Adrenal gland (tissue), 9 donors: ENCODE measurements at regions not wholly inside any gene's neighbourhood (a gene's known extent, or its start where the extent isn't known, plus 50 kb on each side); places are given as distances from the start of the nearest gene placed in this dataset.

ENCODE experiments used
- DNase-seq, 7 donors: peaks; one replicate each; pipeline ENCODE4 v3.0.0-alpha.2; 2019 to 2020
- H3K27ac ChIP-seq, 5 donors: fragments of 200-600 bp; sonication (generic) in 4 of 5; 1 replicate in 3 of 5; 2 replicates in 2 of 5; pipeline versions ENCODE4 v1.5.1 to v1.8.0; 2016 to 2020; ENCODE audit warnings: mild to moderate bottlenecking in 1 of 5
- H3K27me3 ChIP-seq: fragments of 200-600 bp; 2 replicates; pipeline ENCODE4 v1.8.0; 2021
- H3K36me3 ChIP-seq, 2 donors: fragments of 200-600 bp; replicated peaks in 1 of 2; 1 replicate in 1 of 2; 2 replicates in 1 of 2; pipeline versions ENCODE4 v1.5.1 to v1.8.0; 2018 to 2022
- H3K4me1 ChIP-seq, 2 donors: fragments of 200-600 bp; replicated peaks in 1 of 2; 1 replicate in 1 of 2; 2 replicates in 1 of 2; pipeline versions ENCODE4 v1.5.1 to v1.8.0; 2018 to 2021
- H3K4me3 ChIP-seq, 4 donors: fragments of 200-600 bp; sonication (generic) in 3 of 4; one replicate each; pipeline ENCODE4 v1.5.1; 2016 to 2018
- H3K9me3 ChIP-seq, 3 donors: fragments of 200-600 bp; sonication (generic) in 1 of 3; replicated peaks in 1 of 3; 1 replicate in 2 of 3; 2 replicates in 1 of 3; pipeline versions ENCODE4 v1.5.1 to v1.8.0; 2016 to 2021
- POLR2A ChIP-seq, 2 donors: fragments of 450-650 bp; IDR thresholded peaks; one replicate each; pipeline ENCODE4 v1.6.1; 2017; ENCODE audit warnings: antibody characterized with exemption in 2 of 2, mild to moderate bottlenecking in 2 of 2, moderate library complexity in 1 of 2
- WGBS, 4 donors: extraction: QIAGEN DNeasy Blood & Tissue Kit in 2 of 4; methylation state at CpG; one replicate each; pipeline versions ENCODE4 v1.1.5 to v1.1.7; 2013 to 2017; 5-methylcytosine and 5-hydroxymethylcytosine counted together
- intact Hi-C, 2 donors: fragments of 100-400 bp; cut with DNase I; formaldehyde crosslinking; loops; one replicate each; pipeline versions ENCODE4 v1.14.1 to v1.15.0; 2022 to 2023
- TF ChIP-seq, protein P1 (sequence below), 6 experiments: fragments of 450-650 bp in 4 of 6; fragments of 200-600 bp in 2 of 6; sonication (generic) in 1 of 6; IDR thresholded peaks; 1 replicate in 5 of 6; 2 replicates in 1 of 6; pipeline versions ENCODE4 v1.5.1 to v1.8.0; 2016 to 2021; ENCODE audit warnings: antibody characterized with exemption in 6 of 6, mild to moderate bottlenecking in 2 of 6, moderate library complexity in 1 of 6
- donor health status: healthy with polysubstance abuse.
- donor health status: Bipolar disorder and iron deficiency.
- donor health status: DM: yes; HTN: yes; CAD: no.
- donor health status: DM: no; HTN: no; CAD: no.
- donor health status: DM: no; HTN: no; CAD: no.

DNA sequence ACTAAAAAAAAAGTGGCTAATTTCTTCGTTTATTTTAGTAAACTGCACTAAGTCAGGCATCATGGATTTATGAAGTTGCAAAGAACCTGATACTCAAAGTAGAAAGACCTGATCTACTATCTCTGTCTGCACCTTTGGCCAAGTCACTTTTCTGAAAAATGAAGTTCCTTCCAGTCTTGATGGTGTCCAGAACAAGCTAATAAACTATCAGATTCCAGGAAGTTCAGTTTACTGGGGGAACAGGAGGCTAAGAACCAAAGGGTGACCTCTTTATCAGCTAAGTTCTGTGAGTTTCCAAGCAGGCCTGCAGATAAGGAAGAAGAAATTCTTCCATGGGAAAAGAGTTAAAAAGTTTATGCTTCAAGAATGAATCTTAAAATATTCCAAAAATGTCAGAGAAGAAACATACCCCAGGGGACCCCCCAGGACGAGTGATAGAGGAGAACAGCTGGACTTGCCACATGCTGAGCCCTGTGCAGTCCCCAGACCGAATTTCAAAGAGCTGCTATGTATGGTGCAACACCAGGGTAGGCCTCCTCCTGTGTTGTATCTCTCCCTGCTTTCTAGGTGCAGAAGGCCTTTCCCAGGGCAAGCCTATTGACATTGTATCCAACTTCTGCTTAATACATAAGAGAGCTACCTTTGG, 72.8 kb upstream of the FGGY start:
- DNase-seq: peak in 2 of 7 donors; percentile 30 to 37
- WGBS, 4 donors: 59 to 66% (median 64%) methylated on average over 3 of the region's 3 CpGs
- Histone ChIP-seq H3K4me3 (no peak overlapping the region), H3K36me3 (no peaks in the 10 kb centered on the region), H3K27ac (peak overlapping the region in 2 of 5 donors; percentile 7 to 27), H3K27me3 (no peaks in the 10 kb centered on the region), H3K9me3 (no peaks in the 10 kb centered on the region), H3K4me1 (peaks cover 7 to 8% of the 10 kb centered on the region in 2 donors)
- TF ChIP-seq, protein P1, sequence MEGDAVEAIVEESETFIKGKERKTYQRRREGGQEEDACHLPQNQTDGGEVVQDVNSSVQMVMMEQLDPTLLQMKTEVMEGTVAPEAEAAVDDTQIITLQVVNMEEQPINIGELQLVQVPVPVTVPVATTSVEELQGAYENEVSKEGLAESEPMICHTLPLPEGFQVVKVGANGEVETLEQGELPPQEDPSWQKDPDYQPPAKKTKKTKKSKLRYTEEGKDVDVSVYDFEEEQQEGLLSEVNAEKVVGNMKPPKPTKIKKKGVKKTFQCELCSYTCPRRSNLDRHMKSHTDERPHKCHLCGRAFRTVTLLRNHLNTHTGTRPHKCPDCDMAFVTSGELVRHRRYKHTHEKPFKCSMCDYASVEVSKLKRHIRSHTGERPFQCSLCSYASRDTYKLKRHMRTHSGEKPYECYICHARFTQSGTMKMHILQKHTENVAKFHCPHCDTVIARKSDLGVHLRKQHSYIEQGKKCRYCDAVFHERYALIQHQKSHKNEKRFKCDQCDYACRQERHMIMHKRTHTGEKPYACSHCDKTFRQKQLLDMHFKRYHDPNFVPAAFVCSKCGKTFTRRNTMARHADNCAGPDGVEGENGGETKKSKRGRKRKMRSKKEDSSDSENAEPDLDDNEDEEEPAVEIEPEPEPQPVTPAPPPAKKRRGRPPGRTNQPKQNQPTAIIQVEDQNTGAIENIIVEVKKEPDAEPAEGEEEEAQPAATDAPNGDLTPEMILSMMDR (IDR thresholded peaks at IDR 0.05): no peak
- TF ChIP-seq POLR2A (IDR thresholded peaks at IDR 0.05): no peak
- intact Hi-C loops: no loop called here

DNA sequence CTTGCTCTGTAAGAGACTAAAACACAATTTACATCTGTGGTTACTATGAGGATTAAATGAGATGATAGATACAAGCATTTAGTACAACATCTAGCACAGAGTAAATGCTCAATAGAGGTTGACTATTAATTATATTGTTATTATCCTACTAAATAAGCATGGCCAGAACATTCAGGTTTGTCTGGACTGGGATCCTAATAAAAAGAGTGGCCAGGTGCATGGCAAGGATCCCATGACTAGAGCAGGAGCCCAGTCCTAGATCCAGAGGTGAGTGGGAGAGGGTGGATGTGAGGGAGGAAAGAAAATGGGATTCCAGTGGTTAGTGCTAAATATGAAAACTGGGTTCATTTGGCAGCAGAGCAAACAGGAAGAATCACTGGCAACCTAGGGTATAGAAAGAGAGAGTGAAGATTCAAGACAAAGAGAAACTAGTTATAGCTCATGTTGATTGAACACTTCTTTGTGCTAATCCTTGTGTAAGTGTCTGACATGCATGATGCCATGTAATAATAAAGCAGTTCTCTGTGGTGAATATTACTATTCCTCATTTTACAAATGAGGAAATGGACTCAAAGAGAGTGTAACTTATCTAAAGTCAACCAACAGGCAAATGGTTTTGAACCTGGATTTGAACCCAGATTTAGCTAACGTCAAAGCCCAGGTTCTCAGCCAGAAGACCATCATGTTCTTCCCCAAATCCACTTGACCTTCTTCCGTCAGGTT, 71.1 kb upstream of the FGGY start:
- 88 to 100% (median 93%) methylated on average over 2 of the region's 2 CpGs for WGBS, 4 donors
- intact Hi-C loops: no loop called here

DNA sequence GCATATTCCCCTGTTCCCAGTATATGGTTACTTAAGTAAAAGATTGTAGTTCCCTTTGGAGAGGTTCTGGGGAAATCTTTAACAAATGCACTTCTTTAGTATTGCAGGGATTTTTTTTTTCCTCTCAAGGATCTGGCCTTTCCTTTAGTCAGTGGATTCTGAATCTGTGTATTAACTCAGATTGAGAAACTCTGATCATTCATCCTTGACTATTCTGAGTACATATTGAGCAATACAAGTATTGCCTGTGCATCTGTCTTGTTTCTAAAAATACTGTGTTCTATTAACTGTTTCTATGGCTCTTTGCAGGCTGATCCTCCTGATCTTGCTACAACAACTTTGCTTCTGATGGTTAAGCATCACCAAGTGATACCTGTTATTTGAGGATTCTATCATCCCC, 67.8 kb upstream of the FGGY start:
- intact Hi-C loops: no loop called here
- Histone ChIP-seq H3K4me1 (peaks cover 25 to 33% of the 10 kb centered on the region in 2 donors), H3K27me3 (no peaks in the 10 kb centered on the region), H3K4me3 (no peak overlapping the region), H3K36me3 (no peaks in the 10 kb centered on the region), H3K27ac (peak overlapping the region in 4 of 5 donors; percentile 36 to 75 (median 55)), H3K9me3 (no peaks in the 10 kb centered on the region)
- no peak for DNase-seq
- no peak for TF ChIP-seq POLR2A (IDR thresholded peaks at IDR 0.05)
- TF ChIP-seq, protein P1 (IDR thresholded peaks at IDR 0.05): no peak

More for the DNA sequence above, 71.1 kb upstream of the FGGY start:
- TF ChIP-seq, protein P1 (IDR thresholded peaks at IDR 0.05): no peak
- no peak for TF ChIP-seq POLR2A (IDR thresholded peaks at IDR 0.05)
- no peak for DNase-seq
- Histone ChIP-seq H3K4me3 (no peak overlapping the region), H3K4me1 (peaks cover 22 to 23% of the 10 kb centered on the region in 2 donors), H3K27ac (no peak overlapping the region), H3K36me3 (no peaks in the 10 kb centered on the region), H3K9me3 (no peaks in the 10 kb centered on the region), H3K27me3 (no peaks in the 10 kb centered on the region)

DNA sequence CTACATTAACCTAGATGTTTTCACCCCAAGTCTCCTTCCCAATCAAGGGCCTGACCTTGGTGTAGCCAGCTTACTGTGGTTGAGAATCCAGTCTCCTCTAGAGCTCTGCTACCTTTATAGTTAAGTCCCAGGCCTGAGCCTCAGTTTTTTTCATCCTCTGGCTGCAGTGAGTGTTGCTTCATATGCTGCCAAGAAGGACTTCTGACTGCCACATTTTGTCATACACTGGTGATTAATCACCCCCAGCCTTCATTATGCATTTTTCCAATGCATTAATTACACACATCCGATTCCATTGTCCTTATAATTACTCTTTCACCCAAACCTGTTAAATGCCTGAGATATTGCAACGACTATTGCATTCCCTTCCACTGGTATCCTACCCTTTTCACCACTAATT, 66.3 kb upstream of the FGGY start:
- Histone ChIP-seq H3K36me3 (no peaks in the 10 kb centered on the region), H3K4me1 (peaks cover 25 to 33% of the 10 kb centered on the region in 2 donors), H3K27ac (no peak overlapping the region), H3K4me3 (no peak overlapping the region), H3K27me3 (no peaks in the 10 kb centered on the region), H3K9me3 (no peaks in the 10 kb centered on the region)
- TF ChIP-seq, protein P1 (IDR thresholded peaks at IDR 0.05): no peak
- no peak for TF ChIP-seq POLR2A (IDR thresholded peaks at IDR 0.05)
- DNase-seq: peak in 1 of 7 donors; percentile 29
- intact Hi-C loops: no loop called here
- WGBS, 4 donors: 44 to 69% (median 62%) methylated on average over 2 of the region's 2 CpGs
